ENCODE measurements at regions not wholly inside any gene's neighbourhood (a gene's known extent, or its start where the extent isn't known, plus 50 kb on each side); places are given as distances from the start of the nearest gene placed in this dataset.

- no peak for DNase-seq (ENCODE audit: low spot score)
Measured at GRCh38 chr5:18111906-18112465, 477.7 kb downstream of the TAF11L14 start.

- peak; percentile 18 for DNase-seq (ENCODE audit: low spot score)
Measured at GRCh38 chr5:18113721-18114120, 479.5 kb downstream of the TAF11L14 start.

- no peak for DNase-seq (ENCODE audit: low spot score)
Measured at GRCh38 chr5:18114151-18114757, 480.0 kb downstream of the TAF11L14 start.

- DNase-seq (ENCODE audit: low spot score): no peak
Measured at GRCh38 chr5:18117968-18118367, 483.7 kb downstream of the TAF11L14 start.

- peak; percentile 17 for DNase-seq (ENCODE audit: low spot score)
Measured at GRCh38 chr5:18119156-18119785, 485.0 kb downstream of the TAF11L14 start.

- no peak for DNase-seq (ENCODE audit: low spot score)
Measured at GRCh38 chr5:18141222-18141621, 507.0 kb downstream of the TAF11L14 start.

GRCh38 chr5:18142831-18143230 is 508.6 kb downstream of the TAF11L14 start:
- DNase-seq (ENCODE audit: low spot score): no peak

- DNase-seq (ENCODE audit: low spot score): no peak
Measured at GRCh38 chr5:18152671-18153070, 518.4 kb downstream of the TAF11L14 start.

- DNase-seq (ENCODE audit: low spot score): no peak
Measured at GRCh38 chr5:18158166-18158565, 523.9 kb downstream of the TAF11L14 start.

GRCh38 chr5:18159331-18159730 is 525.1 kb downstream of the TAF11L14 start:
- DNase-seq (ENCODE audit: low spot score): no peak

- no peak for DNase-seq (ENCODE audit: low spot score)
Measured at GRCh38 chr5:18171684-18172083, 537.4 kb downstream of the TAF11L14 start.

GRCh38 chr5:18179579-18179978 is 545.3 kb downstream of the TAF11L14 start:
- no peak for DNase-seq (ENCODE audit: low spot score)

- DNase-seq (ENCODE audit: low spot score): no peak
Measured at GRCh38 chr5:18181575-18181974, 547.3 kb downstream of the TAF11L14 start.

- no peak for DNase-seq (ENCODE audit: low spot score)
Measured at GRCh38 chr5:18195910-18196309, 561.6 kb downstream of the TAF11L14 start.

GRCh38 chr5:18197734-18198133 is 563.5 kb downstream of the TAF11L14 start:
- DNase-seq (ENCODE audit: low spot score): no peak

GRCh38 chr5:18202164-18202563 is 567.9 kb downstream of the TAF11L14 start:
- DNase-seq (ENCODE audit: low spot score): no peak

- DNase-seq (ENCODE audit: low spot score): no peak
Measured at GRCh38 chr5:18203296-18203695, 569.0 kb downstream of the TAF11L14 start.

- no peak for DNase-seq (ENCODE audit: low spot score)
Measured at GRCh38 chr5:18213666-18214065, 579.4 kb downstream of the TAF11L14 start.

GRCh38 chr5:18216016-18216415 is 581.8 kb downstream of the TAF11L14 start:
- no peak for DNase-seq (ENCODE audit: low spot score)

GRCh38 chr5:18216729-18217128 is 582.5 kb downstream of the TAF11L14 start:
- DNase-seq (ENCODE audit: low spot score): no peak

GRCh38 chr5:18219241-18219640 is 585.0 kb downstream of the TAF11L14 start:
- no peak for DNase-seq (ENCODE audit: low spot score)

GRCh38 chr5:18220631-18221030 is 586.4 kb downstream of the TAF11L14 start:
- DNase-seq (ENCODE audit: low spot score): no peak

GRCh38 chr5:18236386-18236785 is 602.1 kb downstream of the TAF11L14 start:
- DNase-seq (ENCODE audit: low spot score): no peak

GRCh38 chr5:18238321-18238720 is 604.1 kb downstream of the TAF11L14 start:
- no peak for DNase-seq (ENCODE audit: low spot score)
